Activated T-helper 1 cell treated with anti-CD3 and anti-CD28 coated beads, Interleukin-12 subunit alpha, Interleukin-12 subunit beta, Interleukin-2, Interleukin-4 antibody, amounts not matched to agents 30 ng/mL and 10 ng/mL and 1 ng/mL, durations not matched to agents 14 hours and 24 hours and 36 hours (primary cell): ENCODE measurements at regions not wholly inside any gene's neighbourhood (a gene's known extent, or its start where the extent isn't known, plus 50 kb on each side); places are given as distances from the start of the nearest gene placed in this dataset.

Source experiments
- DNase-seq: peaks from one replicate; pipeline ENCODE4 v3.0.0; 2021; ENCODE audit warnings: low spot score
- H3K27ac Mint-ChIP-seq: one replicate; pipeline ENCODE4 v1.8.0; 2021; ENCODE audit warnings: mild to moderate bottlenecking, mixed read lengths
- H3K27me3 Mint-ChIP-seq: one replicate; pipeline ENCODE4 v1.8.0; 2022; ENCODE audit warnings: mild to moderate bottlenecking, moderate library complexity, mixed read lengths; ENCODE audit not compliant: insufficient read depth
- H3K36me3 Mint-ChIP-seq: one replicate; pipeline ENCODE4 v1.8.0; 2021; ENCODE audit warnings: low read depth, mixed read lengths
- H3K4me1 Mint-ChIP-seq: one replicate; pipeline ENCODE4 v1.8.0; 2021; ENCODE audit warnings: low read depth, mixed read lengths
- H3K4me3 Mint-ChIP-seq: one replicate; pipeline ENCODE4 v1.8.0; 2021; ENCODE audit warnings: mild to moderate bottlenecking, moderate library complexity, mixed read lengths
- H3K9me3 Mint-ChIP-seq: one replicate; pipeline ENCODE4 v1.8.0; 2021; ENCODE audit warnings: mixed read lengths
- intact Hi-C: fragments of 100-400 bp; cut with micrococcal nuclease; formaldehyde crosslinking; loops from one replicate; pipeline ENCODE4 v1.15.1; 2024

- intact Hi-C loops = no loop called here
- DNase-seq = no peak
- peaks cover 25% of the 10 kb centered on the region for H3K27me3 Mint-ChIP-seq
- no peaks in the 10 kb centered on the region for H3K36me3 Mint-ChIP-seq
- H3K4me1 Mint-ChIP-seq = no peaks in the 10 kb centered on the region
- no peak overlapping the region for H3K4me3 Mint-ChIP-seq
- no peak overlapping the region for H3K27ac Mint-ChIP-seq
- H3K9me3 Mint-ChIP-seq = no peaks in the 10 kb centered on the region
Measured at GRCh38 chr17:36824678-36825101, 112.6 kb upstream of the LHX1 start.

GRCh38 chr17:36825113-36825512 lies 112.2 kb upstream of the LHX1 start:
- Mint-ChIP-seq H3K27ac (no peak overlapping the region), H3K9me3 (no peaks in the 10 kb centered on the region), H3K4me3 (no peak overlapping the region), H3K4me1 (no peaks in the 10 kb centered on the region), H3K36me3 (no peaks in the 10 kb centered on the region), H3K27me3 (peaks cover 25% of the 10 kb centered on the region)
- intact Hi-C loops = no loop called here
- DNase-seq = no peak

GRCh38 chr17:36825521-36825920 lies 111.8 kb upstream of the LHX1 start:
- peaks cover 25% of the 10 kb centered on the region for H3K27me3 Mint-ChIP-seq
- H3K27ac Mint-ChIP-seq = no peak overlapping the region
- H3K9me3 Mint-ChIP-seq = no peaks in the 10 kb centered on the region
- no peak overlapping the region for H3K4me3 Mint-ChIP-seq
- H3K36me3 Mint-ChIP-seq = no peaks in the 10 kb centered on the region
- DNase-seq = no peak
- no peaks in the 10 kb centered on the region for H3K4me1 Mint-ChIP-seq
- intact Hi-C loops = no loop called here

- DNase-seq = no peak
- H3K36me3 Mint-ChIP-seq = no peaks in the 10 kb centered on the region
- intact Hi-C loops = no loop called here
- no peaks in the 10 kb centered on the region for H3K4me1 Mint-ChIP-seq
- H3K27ac Mint-ChIP-seq = no peak overlapping the region
- peaks cover 25% of the 10 kb centered on the region for H3K27me3 Mint-ChIP-seq
- no peaks in the 10 kb centered on the region for H3K9me3 Mint-ChIP-seq
- H3K4me3 Mint-ChIP-seq = no peak overlapping the region
Measured at GRCh38 chr17:36825951-36826350, 111.3 kb upstream of the LHX1 start.

DNA sequence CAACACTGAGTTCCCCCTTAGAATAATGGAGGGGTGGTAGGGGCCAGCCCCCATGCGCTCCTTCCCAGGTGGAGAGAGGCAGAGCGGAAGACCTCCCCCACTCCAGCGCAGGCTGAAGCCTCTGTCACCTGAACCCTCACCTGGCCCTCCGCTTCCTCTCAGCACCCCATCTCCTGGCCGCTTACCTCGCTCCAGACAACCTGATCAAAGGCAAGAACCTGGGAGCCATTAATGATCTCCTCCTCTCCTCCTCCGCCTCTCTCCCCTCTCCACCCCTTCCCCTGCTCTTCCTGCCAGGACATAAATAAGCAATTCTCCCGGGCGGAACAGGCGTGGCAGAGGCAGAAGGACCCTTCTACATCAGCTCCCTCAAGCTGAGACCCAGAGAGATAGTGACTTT lies 110.2 kb upstream of the LHX1 start:
- no peak for DNase-seq
- H3K27ac Mint-ChIP-seq = no peak overlapping the region
- no peaks in the 10 kb centered on the region for H3K36me3 Mint-ChIP-seq
- intact Hi-C loops = no loop called here
- no peaks in the 10 kb centered on the region for H3K9me3 Mint-ChIP-seq
- H3K27me3 Mint-ChIP-seq = peaks cover 28% of the 10 kb centered on the region
- H3K4me1 Mint-ChIP-seq = no peaks in the 10 kb centered on the region
- no peak overlapping the region for H3K4me3 Mint-ChIP-seq

GRCh38 chr17:36829676-36830075 lies 107.6 kb upstream of the LHX1 start:
- intact Hi-C loops = no loop called here
- Mint-ChIP-seq H3K4me1 (no peaks in the 10 kb centered on the region), H3K27ac (no peak overlapping the region), H3K4me3 (no peak overlapping the region), H3K9me3 (no peaks in the 10 kb centered on the region), H3K36me3 (no peaks in the 10 kb centered on the region), H3K27me3 (peaks cover 28% of the 10 kb centered on the region)
- no peak for DNase-seq

DNA sequence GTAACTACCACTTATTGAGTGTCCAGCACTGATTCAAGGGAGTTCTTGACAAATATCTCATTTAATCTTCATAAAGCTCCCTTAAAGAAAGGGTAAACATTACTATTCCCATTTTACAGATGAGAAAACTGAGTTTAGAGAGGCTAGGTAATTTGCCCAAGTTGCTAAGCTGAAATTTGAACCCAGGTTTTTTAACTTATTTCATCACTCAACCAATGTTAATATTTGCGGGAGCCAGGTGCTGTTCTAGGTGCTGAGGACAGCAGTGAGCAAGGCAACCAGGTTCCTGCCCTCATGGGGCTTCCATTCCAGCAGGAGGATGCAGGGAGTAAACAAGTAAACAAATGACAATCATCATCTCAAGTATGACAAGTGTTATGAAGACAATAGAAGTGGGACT lies 104.0 kb upstream of the LHX1 start:
- Mint-ChIP-seq H3K4me1 (no peaks in the 10 kb centered on the region), H3K36me3 (no peaks in the 10 kb centered on the region)
- intact Hi-C loops = no loop called here

DNA sequence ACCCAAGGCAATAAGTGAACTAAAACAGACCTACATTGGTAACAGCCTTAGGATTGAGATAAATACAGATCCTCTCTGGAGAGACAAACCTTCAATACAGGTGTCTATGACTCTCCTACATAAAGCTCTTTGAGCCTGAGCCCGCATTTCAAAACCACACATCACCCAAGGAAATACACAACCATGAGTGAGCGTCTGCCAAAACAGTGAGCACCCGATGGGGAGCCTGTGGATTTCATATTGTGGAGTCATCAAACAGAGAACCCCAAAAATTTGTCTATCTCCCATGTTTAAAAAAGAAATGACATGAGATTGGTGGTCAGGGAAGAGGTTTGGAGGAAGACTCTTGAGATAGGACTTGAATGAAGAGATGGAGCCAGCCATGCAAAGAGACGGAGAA lies 102.2 kb upstream of the LHX1 start:
- no peak for DNase-seq
- intact Hi-C loops = no loop called here
- no peaks in the 10 kb centered on the region for H3K9me3 Mint-ChIP-seq
- H3K27me3 Mint-ChIP-seq = peaks cover 15% of the 10 kb centered on the region
- H3K4me3 Mint-ChIP-seq = no peak overlapping the region
- no peaks in the 10 kb centered on the region for H3K4me1 Mint-ChIP-seq
- H3K36me3 Mint-ChIP-seq = no peaks in the 10 kb centered on the region
- no peak overlapping the region for H3K27ac Mint-ChIP-seq

More for the DNA sequence above, 104.0 kb upstream of the LHX1 start:
- Mint-ChIP-seq H3K27me3 (peaks cover 15% of the 10 kb centered on the region), H3K4me3 (no peak overlapping the region), H3K27ac (no peak overlapping the region), H3K9me3 (no peaks in the 10 kb centered on the region)
- DNase-seq = no peak

DNA sequence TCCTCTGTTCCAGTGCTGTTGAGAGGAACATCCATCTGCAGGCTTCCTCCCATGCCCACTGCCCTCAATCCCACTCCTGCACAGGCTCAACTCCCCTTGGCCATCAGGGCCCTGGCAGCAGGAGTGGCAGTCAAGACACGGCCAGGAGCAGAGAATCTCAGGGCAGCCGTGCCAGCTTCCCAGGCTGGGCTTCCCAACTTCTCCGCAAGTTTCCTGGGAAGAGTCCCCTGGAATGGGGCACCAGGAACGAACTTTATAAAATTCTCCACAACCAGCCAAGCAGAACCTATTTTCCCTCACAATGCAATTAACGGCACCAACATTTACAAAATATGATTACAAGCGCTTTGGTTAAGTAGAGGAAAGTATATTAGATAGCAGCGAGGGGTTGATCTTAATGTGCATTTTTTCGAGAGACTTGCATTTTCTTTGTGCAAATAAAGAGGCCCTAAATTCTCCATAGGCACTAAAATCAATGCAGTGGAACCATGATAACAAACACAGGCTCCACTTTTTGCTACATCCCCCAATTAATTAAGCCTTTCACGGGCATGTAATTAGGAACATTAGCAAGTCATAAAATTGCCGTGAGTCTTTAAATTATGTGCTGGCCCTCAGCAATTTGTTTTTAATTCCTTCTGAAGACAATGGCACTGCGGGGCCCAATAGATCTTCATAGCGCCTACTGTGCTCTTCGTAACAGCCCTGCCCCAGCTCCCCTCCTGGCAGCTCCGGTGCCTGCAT lies 99.9 kb upstream of the LHX1 start:
- intact Hi-C loops = no loop called here
- Mint-ChIP-seq H3K9me3 (peaks cover 5% of the 10 kb centered on the region), H3K36me3 (no peaks in the 10 kb centered on the region), H3K4me3 (no peak overlapping the region), H3K27me3 (peaks cover 10% of the 10 kb centered on the region), H3K27ac (no peak overlapping the region), H3K4me1 (no peaks in the 10 kb centered on the region)
- no peak for DNase-seq

GRCh38 chr17:36837939-36838272 lies 99.4 kb upstream of the LHX1 start:
- DNase-seq = no peak
- H3K4me1 Mint-ChIP-seq = no peaks in the 10 kb centered on the region
- H3K9me3 Mint-ChIP-seq = peaks cover 5% of the 10 kb centered on the region
- H3K27ac Mint-ChIP-seq = no peak overlapping the region
- intact Hi-C loops = no loop called here
- no peaks in the 10 kb centered on the region for H3K36me3 Mint-ChIP-seq
- H3K27me3 Mint-ChIP-seq = peaks cover 10% of the 10 kb centered on the region
- H3K4me3 Mint-ChIP-seq = no peak overlapping the region

GRCh38 chr17:36839256-36839655 lies 98.0 kb upstream of the LHX1 start:
- no peaks in the 10 kb centered on the region for H3K4me1 Mint-ChIP-seq
- DNase-seq = no peak
- no peaks in the 10 kb centered on the region for H3K36me3 Mint-ChIP-seq
- H3K4me3 Mint-ChIP-seq = no peak overlapping the region
- H3K27me3 Mint-ChIP-seq = peaks cover 15% of the 10 kb centered on the region
- peaks cover 5% of the 10 kb centered on the region for H3K9me3 Mint-ChIP-seq
- intact Hi-C loops = no loop called here
- no peak overlapping the region for H3K27ac Mint-ChIP-seq

GRCh38 chr17:36840796-36841195 lies 96.5 kb upstream of the LHX1 start:
- intact Hi-C loops = no loop called here
- Mint-ChIP-seq H3K4me3 (no peak overlapping the region), H3K27ac (no peak overlapping the region), H3K9me3 (peaks cover 5% of the 10 kb centered on the region), H3K27me3 (peaks cover 22% of the 10 kb centered on the region), H3K36me3 (no peaks in the 10 kb centered on the region), H3K4me1 (no peaks in the 10 kb centered on the region)
- DNase-seq = no peak

DNA sequence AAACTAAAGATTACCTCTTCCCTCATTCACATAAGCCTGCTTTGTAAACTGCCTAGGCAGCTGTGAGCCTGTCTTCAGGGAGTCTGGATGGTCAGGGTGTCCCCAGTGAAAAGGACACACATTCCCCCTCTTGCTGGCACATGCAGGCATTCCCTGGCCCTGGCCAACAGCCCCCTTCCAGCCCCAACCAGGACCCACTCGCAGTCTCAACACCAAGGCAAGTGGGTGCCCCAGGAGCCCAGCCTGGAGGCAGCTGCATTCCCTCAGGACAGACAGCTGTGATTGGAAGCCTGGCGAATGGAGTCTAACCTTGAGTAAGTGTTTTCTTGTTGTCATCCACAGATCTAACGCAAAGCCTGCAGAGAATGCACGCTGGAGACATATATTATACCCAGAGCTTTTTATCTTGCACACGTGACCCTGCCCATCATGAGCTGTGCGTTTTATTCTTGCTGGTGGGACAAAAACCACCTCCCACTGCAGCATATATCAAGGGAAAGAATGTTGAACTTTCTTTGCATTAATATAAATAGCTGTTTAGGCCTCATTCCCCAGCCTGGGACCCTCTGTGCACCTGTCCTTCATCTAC lies 95.0 kb upstream of the LHX1 start:
- intact Hi-C loops = no loop called here
- Mint-ChIP-seq H3K36me3 (no peaks in the 10 kb centered on the region), H3K27ac (no peak overlapping the region), H3K9me3 (peaks cover 5% of the 10 kb centered on the region), H3K27me3 (peaks cover 21% of the 10 kb centered on the region), H3K4me1 (no peaks in the 10 kb centered on the region), H3K4me3 (no peak overlapping the region)
- no peak for DNase-seq
